ENCODE measurements at regions not wholly inside any gene's neighbourhood (a gene's known extent, or its start where the extent isn't known, plus 50 kb on each side); places are given as distances from the start of the nearest gene placed in this dataset.

DNA sequence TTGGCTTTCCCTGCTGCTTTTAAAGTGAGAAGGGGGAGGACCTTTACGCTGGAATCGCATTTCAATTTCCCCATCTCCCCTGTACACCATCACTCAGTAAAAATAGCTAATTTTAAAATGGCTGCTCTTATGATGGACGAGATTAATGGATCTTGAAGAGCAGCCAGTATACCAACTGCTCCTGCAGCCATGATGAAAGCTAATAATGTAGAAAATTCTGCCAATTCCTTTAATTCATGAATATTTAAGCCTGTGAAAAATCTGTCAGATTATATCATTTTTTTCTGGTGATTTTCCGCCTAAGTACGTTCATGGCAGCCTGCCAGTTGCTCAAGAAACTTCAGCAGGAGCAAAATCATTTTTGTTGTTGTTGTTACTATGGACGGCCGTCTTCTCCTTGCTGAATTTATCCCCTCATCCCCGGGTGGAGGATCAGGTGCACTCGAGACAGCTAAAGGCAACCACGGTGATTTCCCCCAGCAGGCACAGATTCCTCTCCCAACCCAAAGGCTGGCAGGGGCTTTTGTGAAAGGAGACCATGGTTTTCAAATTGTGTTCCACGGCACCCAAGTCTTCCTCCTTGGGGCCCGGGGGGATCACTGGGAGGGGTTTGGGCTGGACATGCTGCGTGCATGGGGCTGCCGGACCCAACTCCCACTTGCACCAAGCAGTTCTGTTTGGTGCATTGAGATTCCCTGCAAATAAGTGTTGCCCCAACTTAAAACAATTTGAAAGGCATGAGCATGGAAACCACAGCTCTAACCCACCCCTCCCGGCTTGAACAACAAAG, 289.6 kb downstream of the UACA start:
- no peak for DNase-seq (ENCODE audit: low spot score)
- no peak overlapping the region for H3K4me3 ChIP-seq
- WGBS, result 48% methylated on average over 14 of the region's 15 CpGs
- TF ChIP-seq, protein P1, sequence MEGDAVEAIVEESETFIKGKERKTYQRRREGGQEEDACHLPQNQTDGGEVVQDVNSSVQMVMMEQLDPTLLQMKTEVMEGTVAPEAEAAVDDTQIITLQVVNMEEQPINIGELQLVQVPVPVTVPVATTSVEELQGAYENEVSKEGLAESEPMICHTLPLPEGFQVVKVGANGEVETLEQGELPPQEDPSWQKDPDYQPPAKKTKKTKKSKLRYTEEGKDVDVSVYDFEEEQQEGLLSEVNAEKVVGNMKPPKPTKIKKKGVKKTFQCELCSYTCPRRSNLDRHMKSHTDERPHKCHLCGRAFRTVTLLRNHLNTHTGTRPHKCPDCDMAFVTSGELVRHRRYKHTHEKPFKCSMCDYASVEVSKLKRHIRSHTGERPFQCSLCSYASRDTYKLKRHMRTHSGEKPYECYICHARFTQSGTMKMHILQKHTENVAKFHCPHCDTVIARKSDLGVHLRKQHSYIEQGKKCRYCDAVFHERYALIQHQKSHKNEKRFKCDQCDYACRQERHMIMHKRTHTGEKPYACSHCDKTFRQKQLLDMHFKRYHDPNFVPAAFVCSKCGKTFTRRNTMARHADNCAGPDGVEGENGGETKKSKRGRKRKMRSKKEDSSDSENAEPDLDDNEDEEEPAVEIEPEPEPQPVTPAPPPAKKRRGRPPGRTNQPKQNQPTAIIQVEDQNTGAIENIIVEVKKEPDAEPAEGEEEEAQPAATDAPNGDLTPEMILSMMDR (IDR thresholded peaks at IDR 0.05), result no peak
- TF ChIP-seq POLR2A (IDR thresholded peaks at IDR 0.05) (no peak), POLR2AphosphoS5 (IDR thresholded peaks at IDR 0.05) (no peak)
- no peaks in the 10 kb centered on the region for H3K27me3 ChIP-seq (replicated peaks; ENCODE audit: insufficient read depth)
- H3K4me1 ChIP-seq (replicated peaks), result peaks cover 3% of the 10 kb centered on the region
- no peaks in the 10 kb centered on the region for H3K36me3 ChIP-seq
- H3K27ac ChIP-seq, result peak overlapping the region; percentile 67 to 71
- intact Hi-C loops (cut with DNase I), result loop anchor here (10.0 kb wide), 1 partner anchor 759 kb away; no protein-coding TSS in a partner anchor
- H3K9me3 ChIP-seq, result no peaks in the 10 kb centered on the region

DNA sequence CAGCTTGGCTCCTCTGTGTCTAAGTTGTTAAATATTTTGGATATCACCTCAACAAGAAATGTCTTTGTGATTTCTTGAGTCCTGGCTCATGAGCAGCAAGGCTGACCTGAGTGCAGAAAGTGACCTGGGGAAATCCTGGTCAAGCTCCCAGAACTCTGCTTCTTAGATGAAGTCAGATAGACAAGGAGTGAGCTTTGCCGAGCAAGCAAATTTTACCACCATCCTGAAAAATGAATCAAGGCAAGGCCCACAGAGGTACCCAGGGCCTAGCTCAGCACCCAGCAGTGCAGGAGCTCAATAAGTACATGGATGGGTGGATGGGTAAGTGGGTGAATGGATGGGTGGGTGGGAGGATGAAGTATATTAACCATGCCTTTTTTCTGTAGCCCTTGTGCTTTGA, 291.8 kb downstream of the UACA start:
- Histone ChIP-seq H3K27ac (no peak overlapping the region), H3K4me3 (no peak overlapping the region), H3K36me3 (no peaks in the 10 kb centered on the region), H3K9me3 (no peaks in the 10 kb centered on the region), H3K27me3 (replicated peaks; ENCODE audit: insufficient read depth) (no peaks in the 10 kb centered on the region), H3K4me1 (replicated peaks) (peaks cover 3% of the 10 kb centered on the region)
- WGBS, result 61% methylated on average over 1 of the region's 1 CpG
- TF ChIP-seq, protein P1 (IDR thresholded peaks at IDR 0.05), result no peak
- no peak for TF ChIP-seq POLR2A (IDR thresholded peaks at IDR 0.05)
- no peak for TF ChIP-seq POLR2AphosphoS5 (IDR thresholded peaks at IDR 0.05)
- intact Hi-C loops (cut with DNase I), result loop anchor here (10.0 kb wide), 1 partner anchor 757 kb away; no protein-coding TSS in a partner anchor
- DNase-seq (ENCODE audit: low spot score), result no peak

DNA sequence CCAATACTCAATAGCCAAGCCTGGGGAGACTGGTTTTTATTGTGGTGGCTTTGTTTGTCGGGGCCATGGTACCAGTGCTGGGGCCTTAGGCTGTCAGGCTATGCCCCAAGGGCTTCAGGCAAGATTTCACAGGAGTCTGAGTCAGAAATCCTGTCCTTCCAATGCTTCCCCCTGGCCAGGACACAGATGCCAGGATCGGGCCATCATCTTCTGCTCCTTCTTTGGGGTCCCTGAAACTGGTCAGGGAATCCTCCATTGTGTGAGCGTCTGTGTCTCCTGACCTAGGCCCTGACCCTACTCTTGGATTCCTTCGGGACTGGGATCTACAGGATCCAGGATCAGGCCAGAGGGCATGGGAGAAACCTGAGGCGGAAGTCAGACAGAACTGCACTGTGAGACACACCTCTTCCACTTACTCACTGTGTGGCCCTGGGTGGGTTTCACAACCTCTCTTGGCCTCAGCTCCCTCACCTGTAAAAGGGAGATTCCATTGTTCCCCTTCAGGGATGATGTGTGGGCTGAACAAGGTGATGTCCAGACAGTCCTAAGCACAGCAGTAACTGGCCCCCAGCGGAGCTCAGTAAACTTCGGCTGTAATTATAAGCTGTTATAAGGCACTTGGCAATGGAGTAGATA, 292.7 kb downstream of the UACA start:
- Histone ChIP-seq H3K4me3 (no peak overlapping the region), H3K36me3 (no peaks in the 10 kb centered on the region), H3K4me1 (replicated peaks) (peaks cover 3% of the 10 kb centered on the region), H3K9me3 (no peaks in the 10 kb centered on the region), H3K27me3 (replicated peaks; ENCODE audit: insufficient read depth) (no peaks in the 10 kb centered on the region), H3K27ac (no peak overlapping the region)
- intact Hi-C loops (cut with DNase I), result loop anchor here (10.0 kb wide), 1 partner anchor 756 kb away; no protein-coding TSS in a partner anchor
- 89% methylated on average over 7 of the region's 7 CpGs for WGBS
- no peak for DNase-seq (ENCODE audit: low spot score)
- no peak for TF ChIP-seq POLR2AphosphoS5 (IDR thresholded peaks at IDR 0.05)
- no peak for TF ChIP-seq POLR2A (IDR thresholded peaks at IDR 0.05)
- TF ChIP-seq, protein P1 (IDR thresholded peaks at IDR 0.05), result no peak

DNA sequence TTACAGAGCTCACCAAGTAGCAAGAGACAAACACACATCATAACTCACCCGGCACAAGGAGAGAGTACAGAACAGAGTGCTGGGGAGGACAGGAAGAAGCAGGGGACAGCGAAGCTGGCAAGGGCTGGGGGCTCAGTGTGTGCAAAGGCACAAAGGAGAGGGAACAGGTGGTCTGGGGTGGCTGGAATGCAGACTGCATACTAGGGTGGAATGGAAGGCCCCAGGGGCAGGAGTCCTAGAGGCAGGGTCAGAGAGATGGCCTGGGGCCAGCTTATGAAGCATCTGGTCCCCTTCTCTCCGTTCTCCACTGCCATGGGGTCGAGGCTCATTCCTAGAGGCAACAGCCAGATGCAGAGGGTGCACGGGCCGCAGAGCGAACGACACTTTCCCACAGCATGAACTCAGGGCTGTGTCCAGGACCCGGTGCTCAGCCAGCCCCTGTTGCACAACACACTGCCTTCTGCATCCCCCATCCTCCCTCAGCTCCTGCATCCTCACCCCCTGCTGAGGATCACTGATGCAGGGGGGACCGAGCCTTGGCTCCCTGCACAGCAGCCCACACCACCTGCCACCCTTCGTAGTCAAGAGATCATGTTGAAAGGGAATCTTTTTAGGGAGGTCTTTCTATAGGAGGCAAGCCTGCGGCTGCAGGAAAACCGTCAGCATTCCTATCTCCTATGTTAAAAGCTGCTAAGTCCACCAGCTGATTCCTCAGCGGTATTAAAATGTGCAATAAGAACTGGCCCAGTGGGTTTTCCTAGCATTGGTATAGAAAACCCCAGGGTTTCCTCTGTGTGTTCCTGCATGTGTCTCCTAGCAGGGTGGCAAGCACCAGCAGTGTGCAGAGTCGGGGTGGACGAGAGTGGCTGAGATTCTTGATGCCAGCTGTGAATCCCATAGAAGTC, 293.5 kb downstream of the UACA start:
- Histone ChIP-seq H3K4me3 (no peak overlapping the region), H3K9me3 (no peaks in the 10 kb centered on the region), H3K4me1 (replicated peaks) (peaks cover under 1% of the 10 kb centered on the region), H3K36me3 (no peaks in the 10 kb centered on the region), H3K27ac (no peak overlapping the region), H3K27me3 (replicated peaks; ENCODE audit: insufficient read depth) (no peaks in the 10 kb centered on the region)
- no peak for TF ChIP-seq POLR2A (IDR thresholded peaks at IDR 0.05)
- TF ChIP-seq POLR2AphosphoS5 (IDR thresholded peaks at IDR 0.05), result no peak
- TF ChIP-seq, protein P1 (IDR thresholded peaks at IDR 0.05), result no peak
- intact Hi-C loops (cut with DNase I), result loop anchor here (10.0 kb wide), 3 partner anchors 205 to 755 kb away; partner anchors contain the start of gene TLE3
- WGBS, result 82% methylated on average over 16 of the region's 16 CpGs
- no peak for DNase-seq (ENCODE audit: low spot score)

Data from prostate gland (tissue), 2 donors.